ENCODE measurements at regions not wholly inside any gene's neighbourhood (a gene's known extent, or its start where the extent isn't known, plus 50 kb on each side); places are given as distances from the start of the nearest gene placed in this dataset.
"Not testable (repeated sequence)": the region's sequence is repeated elsewhere in the genome, so short reads cannot be mapped to it uniquely, and the experiment has no call there.

- no peak for TF ChIP-seq CTCF (IDR thresholded peaks at IDR 0.05; ENCODE audit: insufficient read depth, missing control alignments)
- no peak for DNase-seq (ENCODE audit: insufficient read length, low spot score)
- no peak for FAIRE-seq
Measured at GRCh38 chr3:124362455-124362854, 367.8 kb upstream of the UMPS start.

- no peak for TF ChIP-seq CTCF (IDR thresholded peaks at IDR 0.05; ENCODE audit: insufficient read depth, missing control alignments)
- FAIRE-seq (no peak), DNase-seq (ENCODE audit: insufficient read length, low spot score) (no peak)
Measured at GRCh38 chr3:124363476-124363875, 366.8 kb upstream of the UMPS start.

- no peak for DNase-seq (ENCODE audit: insufficient read length, low spot score)
- no peak for TF ChIP-seq CTCF (IDR thresholded peaks at IDR 0.05; ENCODE audit: insufficient read depth, missing control alignments)
- FAIRE-seq, result no peak
Measured at GRCh38 chr3:124364317-124365020, 365.8 kb upstream of the UMPS start.

GRCh38 chr3:124366655-124367054 lies 363.6 kb upstream of the UMPS start:
- FAIRE-seq; DNase-seq (ENCODE audit: insufficient read length, low spot score): not testable (repeated sequence)

- FAIRE-seq (no peak), DNase-seq (ENCODE audit: insufficient read length, low spot score) (no peak)
- no peak for TF ChIP-seq CTCF (IDR thresholded peaks at IDR 0.05; ENCODE audit: insufficient read depth, missing control alignments)
Measured at GRCh38 chr3:124372775-124373174, 357.5 kb upstream of the UMPS start.

- no peak for DNase-seq (ENCODE audit: insufficient read length, low spot score)
- FAIRE-seq, result no peak
- no peak for TF ChIP-seq CTCF (IDR thresholded peaks at IDR 0.05; ENCODE audit: insufficient read depth, missing control alignments)
Measured at GRCh38 chr3:124373524-124373923, 356.7 kb upstream of the UMPS start.

- DNase-seq (ENCODE audit: insufficient read length, low spot score) (no peak), FAIRE-seq (no peak)
- no peak for TF ChIP-seq CTCF (IDR thresholded peaks at IDR 0.05; ENCODE audit: insufficient read depth, missing control alignments)
Measured at GRCh38 chr3:124374583-124374982, 355.7 kb upstream of the UMPS start.

All from D721Med (cell line).